KMS-11 (cell line): ENCODE measurements at regions not wholly inside any gene's neighbourhood (a gene's known extent, or its start where the extent isn't known, plus 50 kb on each side); places are given as distances from the start of the nearest gene placed in this dataset.

ENCODE experiments used
- H2AFZ ChIP-seq: fragments of 200-600 bp; sonication (generic); 2 replicates; pipeline ENCODE4 v1.6.1; 2016; ENCODE audit warnings: antibody characterized with exemption, mixed run types, low read depth
- H3K27ac ChIP-seq: fragments of 200-600 bp; sonication (generic); 2 replicates; pipeline ENCODE4 v1.6.1; 2016; ENCODE audit warnings: mild to moderate bottlenecking, mixed run types
- H3K27me3 ChIP-seq: fragments of 200-600 bp; sonication (generic); 2 replicates; pipeline ENCODE4 v1.6.1; 2017; ENCODE audit warnings: mild to moderate bottlenecking, low read depth, mixed run types, moderate library complexity; ENCODE audit not compliant: insufficient read depth
- H3K36me3 ChIP-seq: fragments of 200-600 bp; sonication (generic); 2 replicates; pipeline ENCODE4 v1.6.1; 2017; ENCODE audit warnings: mild to moderate bottlenecking, mixed run types; ENCODE audit not compliant: insufficient read depth
- H3K4me1 ChIP-seq: fragments of 200-600 bp; sonication (generic); 2 replicates; pipeline ENCODE4 v1.6.1; 2016; ENCODE audit warnings: mild to moderate bottlenecking, low read depth, mixed run types; ENCODE audit not compliant: poor library complexity, severe bottlenecking
- H3K4me2 ChIP-seq: fragments of 200-600 bp; sonication (generic); 2 replicates; pipeline ENCODE4 v1.7.0; 2016; ENCODE audit warnings: mild to moderate bottlenecking, mixed run types
- H3K4me3 ChIP-seq: fragments of 200-600 bp; sonication (generic); IDR thresholded peaks from 2 replicates; pipeline ENCODE4 v1.6.1; 2017; ENCODE audit warnings: low read depth, low read length, mixed read lengths; ENCODE audit not compliant: insufficient read depth
- H3K79me2 ChIP-seq: fragments of 200-600 bp; sonication (generic); 2 replicates; pipeline ENCODE4 v1.6.1; 2016; ENCODE audit warnings: low read depth, mixed run types; ENCODE audit not compliant: insufficient read depth
- H3K9ac ChIP-seq: fragments of 200-600 bp; sonication (generic); 2 replicates; pipeline ENCODE4 v1.6.1; 2016; ENCODE audit warnings: mild to moderate bottlenecking, mixed run types
- H4K20me1 ChIP-seq: fragments of 200-600 bp; sonication (generic); 2 replicates; pipeline ENCODE4 v1.6.1; 2016; ENCODE audit warnings: mild to moderate bottlenecking, mixed run types; ENCODE audit not compliant: insufficient read depth
- CTCF ChIP-seq: fragments of 200-600 bp; sonication (generic); conservative IDR thresholded peaks from 2 replicates; pipeline ENCODE4 v1.6.1; 2017; ENCODE audit warnings: low read depth, mild to moderate bottlenecking, antibody characterized with exemption, low read length, moderate library complexity, mixed read lengths

DNA sequence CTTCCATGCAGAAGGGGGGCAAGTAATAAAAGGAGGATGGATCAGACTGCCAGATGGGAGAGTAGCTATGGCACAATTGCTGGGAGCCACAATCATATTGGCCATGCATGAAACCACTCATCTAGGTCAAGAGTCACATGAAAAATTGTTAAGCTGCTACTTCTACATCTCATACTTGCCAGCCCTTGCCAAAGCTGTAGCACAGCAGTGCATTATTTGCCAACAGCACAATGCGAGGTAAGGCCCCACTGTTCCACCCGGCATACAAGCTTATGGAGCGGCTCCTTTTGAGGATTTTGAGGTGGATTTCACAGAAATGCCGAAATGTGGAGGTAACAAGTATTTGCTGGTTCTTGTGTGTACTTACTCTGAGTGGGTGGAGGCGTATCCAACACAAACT, 109.9 kb upstream of the EPB41L4A start:
- no peaks in the 10 kb centered on the region for H4K20me1 ChIP-seq
- no peak overlapping the region for H2AFZ ChIP-seq
- no peaks in the 10 kb centered on the region for H3K36me3 ChIP-seq
- no peak overlapping the region for H3K27ac ChIP-seq
- H3K4me1 ChIP-seq: peaks cover 1% of the 10 kb centered on the region
- H3K27me3 ChIP-seq: no peaks in the 10 kb centered on the region
- no peak overlapping the region for H3K4me3 ChIP-seq
- H3K9ac ChIP-seq: no peak overlapping the region
- no peaks in the 10 kb centered on the region for H3K79me2 ChIP-seq
- no peak for TF ChIP-seq CTCF
- H3K4me2 ChIP-seq: no peak overlapping the region

- H3K4me1 ChIP-seq: no peaks in the 10 kb centered on the region
- H2AFZ ChIP-seq: no peak overlapping the region
- no peak overlapping the region for H3K4me2 ChIP-seq
- no peak overlapping the region for H3K27ac ChIP-seq
- H3K9ac ChIP-seq: no peak overlapping the region
- H4K20me1 ChIP-seq: no peaks in the 10 kb centered on the region
- no peaks in the 10 kb centered on the region for H3K27me3 ChIP-seq
- H3K36me3 ChIP-seq: no peaks in the 10 kb centered on the region
- no peak overlapping the region for H3K4me3 ChIP-seq
- no peaks in the 10 kb centered on the region for H3K79me2 ChIP-seq
- peak; percentile 51 for TF ChIP-seq CTCF
Measured at GRCh38 chr5:112529525-112529924, 110.4 kb upstream of the EPB41L4A start.

DNA sequence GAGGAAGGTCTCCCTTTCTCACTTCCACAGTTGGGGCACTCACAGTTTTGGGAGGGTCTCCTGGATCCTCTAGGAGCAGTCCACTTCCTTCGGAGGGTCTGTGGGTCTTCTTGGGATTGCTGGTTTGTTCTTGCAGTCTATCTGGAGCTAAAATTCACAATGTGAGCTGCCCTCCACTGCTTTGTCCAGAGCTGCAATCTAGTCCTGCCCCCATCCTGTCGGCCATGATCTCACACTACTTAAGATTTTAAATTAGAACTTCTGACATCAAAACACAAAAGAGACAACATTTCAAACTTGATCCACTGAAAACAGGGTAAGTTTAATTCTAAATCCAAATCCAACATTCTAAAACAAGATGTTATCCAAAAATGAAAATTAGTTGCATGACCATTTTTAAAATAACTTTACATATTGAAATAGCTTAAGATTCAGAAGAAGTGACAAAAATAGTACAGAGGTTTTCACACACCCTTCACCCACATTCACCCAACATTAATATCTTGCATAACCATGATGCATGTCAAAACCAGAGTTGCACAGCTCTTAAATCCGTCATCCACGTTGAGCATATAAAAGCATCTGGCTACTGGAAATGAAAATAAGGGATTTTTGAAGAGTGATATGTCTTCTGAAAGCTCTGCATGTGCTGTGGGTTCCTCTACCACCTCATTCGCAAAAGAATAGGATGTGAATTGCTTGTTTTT, 113.7 kb upstream of the EPB41L4A start:
- Histone ChIP-seq H3K27me3 (no peaks in the 10 kb centered on the region), H4K20me1 (no peaks in the 10 kb centered on the region), H3K4me2 (no peak overlapping the region), H3K9ac (no peak overlapping the region), H3K4me1 (no peaks in the 10 kb centered on the region), H3K79me2 (no peaks in the 10 kb centered on the region), H3K4me3 (no peak overlapping the region), H3K27ac (no peak overlapping the region), H3K36me3 (no peaks in the 10 kb centered on the region), H2AFZ (no peak overlapping the region)
- no peak for TF ChIP-seq CTCF

DNA sequence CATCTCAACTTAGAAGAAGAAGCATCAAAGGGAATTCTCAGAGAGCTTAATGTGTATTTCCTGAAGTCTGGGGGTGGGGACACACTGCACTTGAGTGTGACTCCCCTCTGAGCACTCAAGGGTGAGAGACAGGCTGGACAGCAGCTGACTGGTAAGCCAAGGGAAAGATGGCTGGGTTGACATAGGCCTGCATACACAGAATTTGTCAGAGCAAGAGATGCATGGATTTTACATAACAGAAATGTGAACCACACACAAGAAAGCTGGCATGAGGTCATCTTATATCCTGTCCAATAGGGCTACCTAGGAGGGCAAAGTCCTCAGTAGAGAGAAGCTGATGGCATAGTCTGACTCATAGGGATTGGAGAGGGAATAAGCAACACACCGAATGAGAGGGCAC, 114.3 kb upstream of the EPB41L4A start:
- Histone ChIP-seq H3K4me3 (no peak overlapping the region), H3K27me3 (no peaks in the 10 kb centered on the region), H3K36me3 (no peaks in the 10 kb centered on the region), H3K27ac (no peak overlapping the region), H3K9ac (no peak overlapping the region), H3K4me2 (no peak overlapping the region), H3K79me2 (no peaks in the 10 kb centered on the region), H4K20me1 (no peaks in the 10 kb centered on the region), H3K4me1 (no peaks in the 10 kb centered on the region), H2AFZ (no peak overlapping the region)
- no peak for TF ChIP-seq CTCF
